ENCODE measurements at regions not wholly inside any gene's neighbourhood (a gene's known extent, or its start where the extent isn't known, plus 50 kb on each side); places are given as distances from the start of the nearest gene placed in this dataset.

DNA sequence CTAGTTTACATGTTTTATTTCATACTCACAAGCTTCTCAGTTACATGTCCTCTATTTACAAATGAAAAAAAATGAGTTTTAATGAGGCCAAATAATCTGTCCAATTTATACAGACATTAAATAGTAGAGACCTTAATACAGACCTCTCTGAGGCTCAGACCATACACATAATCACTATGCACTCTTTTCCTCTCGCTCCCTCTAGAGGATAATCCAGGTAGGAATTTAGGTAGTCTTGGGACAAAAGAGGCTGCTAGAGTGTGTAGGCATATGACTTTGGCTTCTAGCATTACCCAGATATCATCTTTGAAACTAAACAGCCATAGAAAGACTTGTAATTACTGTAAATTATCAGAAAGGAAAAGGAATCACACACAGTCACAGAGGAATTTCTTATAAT is 444.7 kb downstream of the HINT1 start:
- intact Hi-C loops (cut with micrococcal nuclease) = no loop called here
- TF ChIP-seq, protein P1, sequence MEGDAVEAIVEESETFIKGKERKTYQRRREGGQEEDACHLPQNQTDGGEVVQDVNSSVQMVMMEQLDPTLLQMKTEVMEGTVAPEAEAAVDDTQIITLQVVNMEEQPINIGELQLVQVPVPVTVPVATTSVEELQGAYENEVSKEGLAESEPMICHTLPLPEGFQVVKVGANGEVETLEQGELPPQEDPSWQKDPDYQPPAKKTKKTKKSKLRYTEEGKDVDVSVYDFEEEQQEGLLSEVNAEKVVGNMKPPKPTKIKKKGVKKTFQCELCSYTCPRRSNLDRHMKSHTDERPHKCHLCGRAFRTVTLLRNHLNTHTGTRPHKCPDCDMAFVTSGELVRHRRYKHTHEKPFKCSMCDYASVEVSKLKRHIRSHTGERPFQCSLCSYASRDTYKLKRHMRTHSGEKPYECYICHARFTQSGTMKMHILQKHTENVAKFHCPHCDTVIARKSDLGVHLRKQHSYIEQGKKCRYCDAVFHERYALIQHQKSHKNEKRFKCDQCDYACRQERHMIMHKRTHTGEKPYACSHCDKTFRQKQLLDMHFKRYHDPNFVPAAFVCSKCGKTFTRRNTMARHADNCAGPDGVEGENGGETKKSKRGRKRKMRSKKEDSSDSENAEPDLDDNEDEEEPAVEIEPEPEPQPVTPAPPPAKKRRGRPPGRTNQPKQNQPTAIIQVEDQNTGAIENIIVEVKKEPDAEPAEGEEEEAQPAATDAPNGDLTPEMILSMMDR (IDR thresholded peaks at IDR 0.05) = no peak
- no peak overlapping the region for H3K4me3 Mint-ChIP-seq
- ATAC-seq = no peak
- CTCF ChIA-PET = no interaction called here
- H3K4me1 Mint-ChIP-seq (ENCODE audit: low read depth) = no peaks in the 10 kb centered on the region
- DNase-seq = no peak
- peaks cover 12% of the 10 kb centered on the region for H3K27me3 Mint-ChIP-seq
- no peaks in the 10 kb centered on the region for H3K36me3 Mint-ChIP-seq (ENCODE audit: low read depth)
- no peak overlapping the region for H3K27ac Mint-ChIP-seq
- POLR2A ChIA-PET = interaction anchor here (0.6 kb wide), 1 partner anchor 27 kb away, joined by 4 read pairs; no protein-coding TSS in a partner anchor
- no peaks in the 10 kb centered on the region for H3K9me3 Mint-ChIP-seq

DNA sequence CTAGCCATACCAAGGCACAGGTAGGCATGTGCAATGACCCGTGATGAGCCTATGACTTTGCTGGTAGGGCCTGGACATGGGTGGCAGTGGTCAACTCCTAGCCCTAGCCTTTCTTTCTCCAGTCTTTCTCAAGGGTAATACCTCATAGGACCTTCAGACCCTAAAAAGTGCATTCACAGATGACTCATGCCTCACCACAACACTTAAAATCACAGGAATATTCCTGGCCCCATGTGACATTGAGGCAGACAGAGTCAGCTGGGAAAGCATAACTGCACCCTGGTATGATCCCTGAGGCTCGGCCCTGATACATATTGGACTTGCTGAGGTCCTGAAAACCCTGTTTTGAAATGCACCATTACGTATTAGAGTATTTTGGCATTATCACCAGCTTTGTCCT is 449.5 kb downstream of the HINT1 start:
- H3K9me3 Mint-ChIP-seq = no peaks in the 10 kb centered on the region
- TF ChIP-seq, protein P1 (IDR thresholded peaks at IDR 0.05) = no peak
- H3K27ac Mint-ChIP-seq = no peak overlapping the region
- H3K36me3 Mint-ChIP-seq (ENCODE audit: low read depth) = no peaks in the 10 kb centered on the region
- DNase-seq (no peak), ATAC-seq (no peak)
- intact Hi-C loops (cut with micrococcal nuclease) = no loop called here
- H3K4me3 Mint-ChIP-seq = no peak overlapping the region
- H3K27me3 Mint-ChIP-seq = peaks cover 14% of the 10 kb centered on the region
- POLR2A ChIA-PET = no interaction called here
- CTCF ChIA-PET = no interaction called here
- no peaks in the 10 kb centered on the region for H3K4me1 Mint-ChIP-seq (ENCODE audit: low read depth)

DNA sequence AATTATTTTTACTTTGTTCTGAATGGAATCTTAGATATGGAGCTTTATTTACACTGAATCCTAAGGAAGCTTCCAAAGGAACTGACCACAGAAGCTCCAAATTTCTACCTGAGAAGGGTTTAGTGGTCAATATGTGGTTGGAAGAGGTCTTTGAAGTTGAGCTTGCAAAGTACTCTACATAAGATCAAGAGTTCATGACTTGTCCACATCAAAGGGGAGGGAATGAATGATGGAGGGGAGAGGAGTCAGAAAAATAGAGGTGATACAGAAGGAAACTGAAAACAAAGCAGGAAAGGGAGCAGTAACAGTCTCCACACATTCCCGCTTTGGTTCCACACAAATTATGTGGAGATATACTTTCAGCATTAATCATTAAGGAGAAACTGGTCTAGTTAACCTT is 450.9 kb downstream of the HINT1 start:
- Mint-ChIP-seq H3K4me3 (no peak overlapping the region), H3K9me3 (no peaks in the 10 kb centered on the region), H3K27ac (no peak overlapping the region), H3K36me3 (ENCODE audit: low read depth) (no peaks in the 10 kb centered on the region), H3K27me3 (peaks cover 14% of the 10 kb centered on the region), H3K4me1 (ENCODE audit: low read depth) (no peaks in the 10 kb centered on the region)
- CTCF ChIA-PET = no interaction called here
- POLR2A ChIA-PET = interaction anchor here (0.6 kb wide), 1 partner anchor 57 kb away, joined by 3 read pairs; no protein-coding TSS in a partner anchor
- intact Hi-C loops (cut with micrococcal nuclease) = no loop called here
- ATAC-seq (no peak), DNase-seq (no peak)
- TF ChIP-seq, protein P1 (IDR thresholded peaks at IDR 0.05) = no peak

DNA sequence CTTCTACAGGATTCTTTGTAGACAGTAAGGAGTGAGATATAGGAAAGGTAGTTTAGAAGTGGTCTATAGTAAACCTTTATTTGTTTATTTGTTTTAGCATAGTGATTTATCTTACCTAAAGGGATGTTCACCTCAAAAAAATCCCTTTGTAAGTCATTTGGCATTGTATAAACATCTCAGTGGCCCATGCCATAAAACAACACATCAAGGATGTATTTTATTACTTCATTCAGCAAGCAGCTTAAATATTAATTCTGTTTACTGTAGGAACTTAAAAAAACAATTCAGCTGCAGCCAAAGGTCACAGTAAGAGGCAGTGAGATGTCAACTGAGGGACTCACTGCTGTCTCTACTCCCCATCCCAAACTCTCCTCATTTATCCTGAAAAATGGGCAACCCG is 452.7 kb downstream of the HINT1 start:
- no peak for ATAC-seq
- H3K27ac Mint-ChIP-seq = no peak overlapping the region
- H3K4me3 Mint-ChIP-seq = no peak overlapping the region
- H3K4me1 Mint-ChIP-seq (ENCODE audit: low read depth) = no peaks in the 10 kb centered on the region
- DNase-seq = no peak
- CTCF ChIA-PET = no interaction called here
- H3K9me3 Mint-ChIP-seq = no peaks in the 10 kb centered on the region
- peaks cover 11% of the 10 kb centered on the region for H3K27me3 Mint-ChIP-seq
- intact Hi-C loops (cut with micrococcal nuclease) = no loop called here
- POLR2A ChIA-PET = no interaction called here
- TF ChIP-seq, protein P1 (IDR thresholded peaks at IDR 0.05) = no peak
- no peaks in the 10 kb centered on the region for H3K36me3 Mint-ChIP-seq (ENCODE audit: low read depth)

DNA sequence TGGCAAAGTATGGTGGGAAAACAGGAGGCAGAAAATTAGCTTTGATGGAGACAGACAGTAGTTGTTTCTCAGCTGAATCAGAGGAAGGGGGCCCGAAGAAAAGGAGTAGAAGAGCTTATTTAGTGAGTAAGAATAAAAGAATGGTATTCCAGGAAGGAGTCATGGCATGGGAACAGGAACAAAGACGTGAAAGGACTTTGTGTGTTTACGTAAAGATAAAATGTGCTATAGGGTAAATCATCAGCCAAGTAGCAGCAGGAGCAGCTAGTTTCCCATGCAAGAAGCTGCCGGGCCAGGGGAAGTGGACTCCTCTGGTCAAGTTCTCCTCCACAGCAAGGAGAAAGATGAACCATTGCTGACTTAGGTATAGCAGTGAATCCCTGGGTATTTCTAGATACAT is 454.5 kb downstream of the HINT1 start:
- Mint-ChIP-seq H3K9me3 (no peaks in the 10 kb centered on the region), H3K36me3 (ENCODE audit: low read depth) (no peaks in the 10 kb centered on the region), H3K4me3 (no peak overlapping the region), H3K27ac (no peak overlapping the region), H3K27me3 (peaks cover 9% of the 10 kb centered on the region), H3K4me1 (ENCODE audit: low read depth) (no peaks in the 10 kb centered on the region)
- ChIA-PET POLR2A (no interaction called here), CTCF (no interaction called here)
- no peak for DNase-seq
- intact Hi-C loops (cut with micrococcal nuclease) = no loop called here
- no peak for ATAC-seq
- TF ChIP-seq, protein P1 (IDR thresholded peaks at IDR 0.05) = no peak

All from activated CD8-positive, alpha-beta T cell treated with anti-CD3 and anti-CD28 coated beads for 36 hours (primary cell).